GM12891 (cell line): ENCODE measurements at regions not wholly inside any gene's neighbourhood (a gene's known extent, or its start where the extent isn't known, plus 50 kb on each side); places are given as distances from the start of the nearest gene placed in this dataset.

ENCODE experiments used
- POLR2A ChIP-seq: IDR thresholded peaks from 2 replicates; pipeline ENCODE4 v1.6.1; 2011; ENCODE audit warnings: low read depth, low read length, control low read depth
- POLR2AphosphoS5 ChIP-seq: IDR thresholded peaks from 2 replicates; pipeline ENCODE4 v1.6.1; 2011; ENCODE audit warnings: low read depth, low read length, control low read depth
- POU2F2 ChIP-seq: IDR thresholded peaks from 2 replicates; pipeline ENCODE4 v1.6.1; 2011; ENCODE audit warnings: low read depth, mild to moderate bottlenecking, control low read depth, low read length, moderate library complexity
- TAF1 ChIP-seq: IDR thresholded peaks from 2 replicates; pipeline ENCODE4 v1.6.1; 2011; ENCODE audit warnings: low read depth, low read length, control low read depth

DNA sequence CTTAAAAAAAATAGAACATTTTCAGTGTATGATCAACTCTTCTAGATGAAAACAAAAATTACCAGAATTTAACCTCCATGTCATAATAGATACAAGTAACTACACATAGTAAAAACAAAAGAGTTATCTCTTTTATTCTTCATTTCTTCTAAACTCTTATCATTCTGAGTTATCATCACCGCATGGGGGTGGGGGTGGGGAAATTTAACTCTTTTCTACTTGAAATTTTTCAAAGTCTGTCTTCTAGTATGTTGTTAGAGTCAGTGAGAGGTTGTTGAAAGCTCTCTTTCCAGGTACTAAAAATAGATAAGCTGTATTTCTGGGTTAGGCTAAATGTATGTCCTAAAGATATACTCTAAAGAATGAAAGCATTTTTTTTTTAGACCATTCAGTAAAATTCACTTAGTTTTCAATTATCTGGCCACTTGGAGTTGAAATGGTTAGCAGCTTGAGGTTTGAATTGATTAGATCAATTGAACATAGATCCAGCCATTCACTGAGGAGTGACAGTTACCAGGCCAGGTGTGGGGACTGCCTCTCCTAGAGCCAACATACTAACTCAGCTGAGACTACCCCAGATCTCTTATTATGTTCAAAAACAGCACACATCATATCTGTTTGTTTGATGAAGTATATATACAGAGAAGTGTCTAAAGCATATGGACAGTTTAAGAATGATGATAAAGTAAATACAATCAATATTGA lies 220.7 kb downstream of the IKZF2 start:
- no peak for TF ChIP-seq POLR2A
- TF ChIP-seq TAF1: no peak
- no peak for TF ChIP-seq POLR2AphosphoS5
- TF ChIP-seq POU2F2: no peak
